Skeletal muscle satellite cell (primary cell): ENCODE measurements at regions not wholly inside any gene's neighbourhood (a gene's known extent, or its start where the extent isn't known, plus 50 kb on each side); places are given as distances from the start of the nearest gene placed in this dataset.

Experiments
- H3K27me3 ChIP-seq: 2 replicates; pipeline ENCODE4 v1.7.0; 2013; ENCODE audit warnings: low read length; ENCODE audit not compliant: control insufficient read depth, insufficient read depth
- H3K36me3 ChIP-seq: 2 replicates; pipeline ENCODE4 v1.7.0; 2013; ENCODE audit warnings: mild to moderate bottlenecking, control low read depth, low read length; ENCODE audit not compliant: insufficient read depth
- H3K4me1 ChIP-seq: 2 replicates; pipeline ENCODE4 v1.7.0; 2013; ENCODE audit warnings: low read length; ENCODE audit not compliant: control insufficient read depth, insufficient read depth
- H3K4me2 ChIP-seq: 2 replicates; pipeline ENCODE4 v1.7.0; 2013; ENCODE audit warnings: mild to moderate bottlenecking, low read length
- H3K4me3 ChIP-seq: 2 replicates; pipeline ENCODE4 v1.7.0; 2013; ENCODE audit warnings: low read length
- H3K9ac ChIP-seq: 2 replicates; pipeline ENCODE4 v1.7.0; 2013; ENCODE audit warnings: mild to moderate bottlenecking, low read depth, low read length, moderate library complexity
- H3K9me3 ChIP-seq: replicated peaks from 2 replicates; pipeline ENCODE4 v1.7.0; 2013; ENCODE audit warnings: mild to moderate bottlenecking, control low read depth, low read length

DNA sequence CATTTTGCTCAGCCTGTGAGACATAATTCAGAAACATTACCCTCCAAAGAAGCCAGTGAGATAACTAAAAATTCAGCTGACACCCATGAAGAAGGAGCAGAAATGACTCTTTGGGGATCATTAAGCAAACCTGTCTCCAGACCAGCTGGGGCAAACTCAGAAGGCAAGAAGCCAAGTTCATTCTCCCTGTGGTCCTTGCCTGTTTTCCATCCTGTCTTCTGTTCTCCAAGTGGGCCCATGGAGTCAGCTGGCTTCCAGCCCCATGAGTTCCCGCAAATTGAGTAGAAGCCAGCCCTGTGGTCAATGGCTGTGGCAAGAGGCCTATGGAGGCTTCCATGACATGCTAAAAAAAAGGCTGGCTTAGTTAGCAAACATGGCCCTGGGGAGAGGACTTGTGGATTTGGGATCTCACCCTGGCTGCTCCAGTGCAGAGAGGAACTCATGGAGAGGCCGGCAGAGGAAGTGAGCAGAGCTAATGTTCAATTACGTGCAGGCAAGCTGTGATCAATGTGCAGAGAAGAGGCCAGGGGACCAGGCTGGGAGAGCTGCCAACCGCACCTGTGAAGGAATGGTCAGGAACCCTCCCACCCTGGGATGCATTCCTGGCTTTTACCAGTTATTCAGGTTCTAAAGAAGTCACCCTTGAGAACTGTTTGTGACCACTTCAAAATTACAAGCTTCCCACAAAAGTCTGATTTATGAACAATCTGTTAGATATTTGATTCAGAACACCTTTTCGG, 229.1 kb downstream of the TSHZ3 start:
- Histone ChIP-seq H3K27me3 (no peaks in the 10 kb centered on the region), H3K4me3 (no peak overlapping the region), H3K4me1 (peaks cover 11% of the 10 kb centered on the region), H3K9ac (no peak overlapping the region), H3K36me3 (no peaks in the 10 kb centered on the region), H3K9me3 (no peaks in the 10 kb centered on the region), H3K4me2 (no peak overlapping the region)

DNA sequence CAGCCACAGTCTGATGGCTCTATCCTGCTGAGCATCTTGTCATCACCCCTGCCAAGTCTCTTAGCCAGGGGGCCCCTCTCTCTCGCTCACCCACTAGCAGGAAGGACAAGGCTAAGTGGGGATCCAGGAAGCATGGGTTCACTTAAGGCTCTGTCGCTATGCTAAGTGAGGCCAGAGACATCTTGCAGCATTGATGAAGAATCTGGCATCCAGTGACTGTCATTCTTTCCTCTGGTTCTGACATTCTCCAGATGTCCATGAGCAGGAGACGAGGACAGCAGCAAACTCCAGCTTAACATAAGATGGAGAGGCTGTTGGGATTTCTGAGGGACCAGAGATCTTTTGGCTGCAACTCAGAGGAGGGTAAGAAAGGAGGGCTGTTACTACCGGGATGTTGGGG, 230.2 kb downstream of the TSHZ3 start:
- Histone ChIP-seq H3K4me1 (peaks cover 11% of the 10 kb centered on the region), H3K36me3 (no peaks in the 10 kb centered on the region), H3K4me3 (no peak overlapping the region), H3K9ac (no peak overlapping the region), H3K27me3 (no peaks in the 10 kb centered on the region), H3K9me3 (no peaks in the 10 kb centered on the region), H3K4me2 (no peak overlapping the region)

DNA sequence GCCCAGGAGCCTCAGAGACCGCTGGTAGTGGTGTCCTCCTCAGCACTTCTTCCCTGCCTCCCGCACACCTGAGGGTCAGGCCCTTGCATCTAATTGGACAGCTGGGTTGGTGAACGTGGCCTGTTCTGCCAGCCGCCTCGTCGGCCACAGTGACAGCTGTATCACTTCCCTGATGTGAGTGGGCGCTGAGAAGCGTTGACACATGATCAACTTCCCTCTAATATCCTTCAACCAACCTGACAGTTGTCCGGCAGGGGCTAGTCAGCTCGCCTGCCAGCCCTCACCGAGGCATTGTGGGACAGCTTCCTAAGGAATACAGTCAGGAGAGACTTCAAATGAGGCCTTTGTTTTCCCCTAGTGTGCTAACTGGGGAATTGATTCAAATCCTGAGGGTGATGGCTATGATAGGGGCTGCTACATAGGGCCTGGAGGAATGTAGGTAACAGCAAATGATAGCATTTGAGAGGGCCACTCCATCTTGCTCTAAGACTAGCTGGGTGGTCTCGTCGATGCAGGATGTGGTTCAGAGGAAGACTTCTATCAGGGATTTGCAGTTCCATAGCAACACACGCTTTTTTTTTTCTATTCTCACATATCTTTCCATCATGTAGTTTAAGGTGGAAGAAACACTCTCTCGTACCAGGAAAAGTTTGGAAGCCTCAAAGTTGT, 230.8 kb downstream of the TSHZ3 start:
- Histone ChIP-seq H3K36me3 (no peaks in the 10 kb centered on the region), H3K27me3 (no peaks in the 10 kb centered on the region), H3K9me3 (no peaks in the 10 kb centered on the region), H3K4me2 (no peak overlapping the region), H3K4me1 (peaks cover 13% of the 10 kb centered on the region), H3K4me3 (no peak overlapping the region), H3K9ac (peak overlapping the region; percentile 1)

DNA sequence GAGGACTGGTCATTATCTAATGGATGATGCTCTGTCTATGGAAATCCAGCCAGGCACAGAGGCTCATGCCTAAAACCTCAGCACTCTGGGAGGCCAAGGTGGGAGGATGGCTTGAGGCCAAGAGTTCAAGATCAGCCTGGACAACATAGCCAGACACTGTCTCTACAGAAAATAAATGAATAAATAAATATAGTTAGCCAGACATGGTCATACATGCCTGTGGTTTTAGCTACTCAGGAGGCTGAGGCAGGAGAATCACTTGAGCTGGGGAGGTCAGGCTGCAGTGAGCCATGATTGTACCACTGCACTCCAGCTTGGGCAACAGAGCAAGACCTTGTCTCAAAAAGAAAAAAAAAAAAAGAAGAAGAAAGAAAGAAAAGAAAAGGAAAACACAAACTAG, 234.7 kb downstream of the TSHZ3 start:
- Histone ChIP-seq H3K4me1 (peaks cover 17% of the 10 kb centered on the region), H3K9me3 (no peaks in the 10 kb centered on the region), H3K27me3 (no peaks in the 10 kb centered on the region), H3K4me2 (no peak overlapping the region), H3K4me3 (no peak overlapping the region), H3K36me3 (no peaks in the 10 kb centered on the region), H3K9ac (no peak overlapping the region)

DNA sequence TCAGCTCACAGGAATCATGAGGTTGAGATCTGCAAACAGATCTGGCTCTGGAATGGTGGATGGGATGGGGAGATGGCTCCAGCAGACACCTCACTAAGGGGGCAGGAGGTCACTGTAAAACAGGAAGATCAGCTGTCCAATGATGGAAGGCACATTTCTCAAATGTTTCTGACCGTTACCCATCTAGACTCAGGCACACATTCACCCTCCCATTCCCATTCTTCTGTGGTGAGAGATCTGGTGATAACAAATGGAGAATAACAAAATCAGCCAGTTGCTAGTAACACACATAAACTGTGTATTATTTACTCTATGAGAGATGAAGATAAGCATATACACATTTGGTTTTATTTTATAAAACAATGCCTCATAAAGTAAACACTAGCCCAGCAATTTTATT, 235.9 kb downstream of the TSHZ3 start:
- H3K9me3 ChIP-seq = no peaks in the 10 kb centered on the region
- no peaks in the 10 kb centered on the region for H3K36me3 ChIP-seq
- H3K27me3 ChIP-seq = no peaks in the 10 kb centered on the region
- H3K4me1 ChIP-seq = peaks cover 12% of the 10 kb centered on the region
- H3K9ac ChIP-seq = no peak overlapping the region
- H3K4me2 ChIP-seq = no peak overlapping the region
- H3K4me3 ChIP-seq = no peak overlapping the region

DNA sequence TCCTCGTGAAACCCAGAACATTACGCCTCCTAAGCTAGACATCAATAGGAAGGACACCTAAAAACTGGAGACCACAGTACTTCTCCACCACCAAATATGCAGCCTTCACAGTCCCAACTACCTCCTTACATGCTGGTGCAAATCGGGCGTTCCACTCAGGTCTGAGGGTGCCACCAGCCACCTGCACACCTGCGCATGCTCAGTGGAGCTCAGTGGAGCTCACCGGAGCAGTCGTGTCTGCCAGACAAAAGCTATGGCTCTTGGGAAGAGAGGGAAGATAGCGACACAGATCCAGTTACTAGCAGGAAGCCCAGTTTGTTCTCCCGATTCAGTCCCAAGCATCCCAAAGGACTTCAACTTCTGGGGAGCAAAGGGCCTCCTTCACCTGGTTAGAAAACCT, 237.1 kb downstream of the TSHZ3 start:
- H3K9me3 ChIP-seq = no peaks in the 10 kb centered on the region

DNA sequence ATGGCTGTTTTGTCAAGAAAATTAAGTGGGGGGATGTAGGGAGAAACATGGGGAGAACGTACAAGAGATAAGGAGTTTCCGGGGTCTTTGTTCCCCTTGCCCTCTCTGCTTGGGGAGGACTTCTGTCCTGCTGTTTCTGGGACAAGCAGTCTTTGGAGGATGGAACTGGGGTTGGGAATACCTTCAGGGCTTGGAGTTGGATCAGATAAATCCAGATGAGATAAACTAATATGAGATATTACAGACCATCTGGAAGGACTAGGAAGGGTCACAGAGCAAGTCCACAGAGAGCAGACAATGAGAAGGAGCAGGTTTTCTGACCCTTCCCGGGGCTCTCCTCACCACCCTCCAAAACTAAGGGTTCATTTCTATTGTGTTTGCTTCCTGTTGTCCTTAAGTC, 237.5 kb downstream of the TSHZ3 start:
- Histone ChIP-seq H3K27me3 (no peaks in the 10 kb centered on the region), H3K4me2 (no peak overlapping the region), H3K9me3 (no peaks in the 10 kb centered on the region), H3K36me3 (no peaks in the 10 kb centered on the region), H3K4me3 (no peak overlapping the region), H3K9ac (no peak overlapping the region), H3K4me1 (peaks cover 9% of the 10 kb centered on the region)

More for the DNA sequence above, 237.1 kb downstream of the TSHZ3 start:
- H3K4me2 ChIP-seq = no peak overlapping the region
- no peak overlapping the region for H3K4me3 ChIP-seq
- H3K36me3 ChIP-seq = no peaks in the 10 kb centered on the region
- H3K4me1 ChIP-seq = peaks cover 9% of the 10 kb centered on the region
- H3K9ac ChIP-seq = no peak overlapping the region
- H3K27me3 ChIP-seq = no peaks in the 10 kb centered on the region

DNA sequence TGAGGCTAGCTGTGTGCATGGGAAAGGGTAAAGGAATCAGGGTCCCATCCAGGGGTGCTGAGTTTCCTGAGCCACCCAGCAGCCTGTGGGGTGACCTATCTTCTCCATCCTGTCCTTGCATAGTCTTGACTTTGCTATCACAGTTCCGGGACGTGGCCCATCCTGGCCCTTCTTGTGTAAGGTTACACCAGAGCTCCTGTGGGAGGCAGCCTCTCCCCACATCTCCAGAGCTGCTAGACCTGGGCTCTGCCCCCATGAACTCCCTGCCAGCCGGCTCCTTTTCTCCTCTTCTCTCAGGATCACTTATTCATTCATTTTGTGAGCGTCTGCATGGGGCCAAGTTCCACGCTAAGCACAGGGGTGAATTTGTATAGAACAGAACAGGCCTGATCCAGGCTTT, 238.9 kb downstream of the TSHZ3 start:
- H3K9ac ChIP-seq = no peak overlapping the region
- no peaks in the 10 kb centered on the region for H3K36me3 ChIP-seq
- H3K9me3 ChIP-seq = no peaks in the 10 kb centered on the region
- no peak overlapping the region for H3K4me2 ChIP-seq
- H3K4me3 ChIP-seq = no peak overlapping the region
- H3K4me1 ChIP-seq = peaks cover 9% of the 10 kb centered on the region
- H3K27me3 ChIP-seq = peaks cover 3% of the 10 kb centered on the region

DNA sequence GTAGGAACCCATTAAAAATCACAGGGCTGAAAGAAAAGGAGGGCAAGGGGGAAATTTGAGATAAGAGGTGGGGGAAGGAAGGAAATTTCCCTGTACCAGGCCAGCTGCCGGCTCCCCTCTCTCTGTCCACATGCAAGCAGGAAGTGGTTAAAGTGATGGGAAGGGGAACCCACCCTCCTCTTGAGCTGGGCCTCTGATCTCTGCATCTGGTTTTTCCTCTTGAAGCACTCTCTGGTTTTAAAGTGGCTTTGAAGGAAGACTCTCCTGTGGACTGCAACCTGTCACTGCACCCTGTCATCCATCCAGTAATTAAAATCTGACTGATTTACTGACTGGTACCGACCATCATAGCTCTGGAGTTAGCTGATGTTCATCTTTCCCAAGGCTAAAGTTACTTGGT, 239.6 kb downstream of the TSHZ3 start:
- no peak overlapping the region for H3K4me2 ChIP-seq
- H3K9me3 ChIP-seq = no peaks in the 10 kb centered on the region
- no peak overlapping the region for H3K9ac ChIP-seq
- peaks cover 9% of the 10 kb centered on the region for H3K4me1 ChIP-seq
- no peaks in the 10 kb centered on the region for H3K36me3 ChIP-seq
- peaks cover 3% of the 10 kb centered on the region for H3K27me3 ChIP-seq
- no peak overlapping the region for H3K4me3 ChIP-seq

DNA sequence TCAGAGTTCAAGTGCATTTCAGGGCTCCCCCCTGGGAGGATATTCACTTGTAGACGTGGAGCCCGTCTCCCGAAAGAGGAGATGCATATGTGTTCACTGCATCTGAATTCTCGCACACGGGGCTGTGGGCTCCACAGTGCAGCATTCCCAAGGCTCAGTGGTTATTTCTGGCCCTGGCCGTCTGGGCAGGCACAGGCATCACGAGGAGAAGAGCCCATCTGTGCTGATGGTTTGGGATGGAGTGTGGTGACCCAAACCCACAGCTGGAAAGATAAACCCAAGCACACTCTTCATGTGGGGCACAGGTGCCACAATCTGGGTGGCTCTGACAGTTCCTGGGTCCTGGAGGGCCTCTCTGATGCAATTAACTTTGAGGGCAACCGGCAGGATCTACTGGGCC, 242.1 kb downstream of the TSHZ3 start:
- Histone ChIP-seq H3K27me3 (peaks cover 9% of the 10 kb centered on the region), H3K4me3 (no peak overlapping the region), H3K9ac (no peak overlapping the region), H3K4me2 (no peak overlapping the region), H3K4me1 (no peaks in the 10 kb centered on the region), H3K36me3 (no peaks in the 10 kb centered on the region), H3K9me3 (no peaks in the 10 kb centered on the region)

DNA sequence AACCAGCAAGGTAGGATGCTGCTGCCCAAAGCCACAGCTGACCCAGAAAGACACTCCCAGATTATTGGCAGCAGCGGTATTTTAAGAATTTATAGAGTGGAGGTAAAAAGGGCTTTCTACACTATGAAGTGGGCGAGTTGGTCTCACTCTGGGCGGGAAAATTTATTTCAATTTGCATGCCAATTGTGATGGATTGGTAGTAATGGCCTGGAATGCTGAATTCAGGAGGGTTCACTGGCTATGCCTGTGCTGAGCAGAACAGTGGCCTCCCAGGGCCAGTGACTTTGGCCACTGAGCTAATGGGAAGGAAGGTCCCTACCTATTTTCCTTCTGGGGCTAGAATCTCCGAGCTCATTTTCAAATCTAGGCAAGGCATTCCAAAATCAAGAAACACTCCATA, 243.5 kb downstream of the TSHZ3 start:
- no peaks in the 10 kb centered on the region for H3K36me3 ChIP-seq
- H3K9ac ChIP-seq = no peak overlapping the region
- peaks cover 10% of the 10 kb centered on the region for H3K27me3 ChIP-seq
- no peak overlapping the region for H3K4me2 ChIP-seq
- H3K9me3 ChIP-seq = no peaks in the 10 kb centered on the region
- H3K4me1 ChIP-seq = no peaks in the 10 kb centered on the region
- no peak overlapping the region for H3K4me3 ChIP-seq

DNA sequence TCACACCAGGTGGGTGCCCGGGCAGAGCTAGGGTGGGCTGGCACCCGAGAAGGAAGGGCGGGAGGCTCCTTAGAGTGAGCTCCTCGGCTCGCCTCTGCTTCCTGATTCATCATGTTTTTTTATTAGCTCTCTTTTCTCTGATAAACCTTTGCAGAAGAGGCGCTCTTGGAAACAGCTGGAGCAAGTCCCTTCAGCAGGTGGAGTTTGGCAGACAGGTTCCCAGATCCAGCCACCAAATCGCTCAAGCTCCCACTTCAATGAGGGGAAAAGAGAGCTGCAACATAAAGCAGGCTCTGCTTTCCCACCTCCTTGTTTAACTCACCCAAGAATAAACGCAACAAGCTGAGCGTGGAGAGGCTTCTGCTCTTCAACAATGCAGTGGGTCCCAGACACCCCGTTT, 244.8 kb downstream of the TSHZ3 start:
- no peak overlapping the region for H3K4me3 ChIP-seq
- no peaks in the 10 kb centered on the region for H3K9me3 ChIP-seq
- no peak overlapping the region for H3K4me2 ChIP-seq
- H3K27me3 ChIP-seq = peaks cover 10% of the 10 kb centered on the region
- H3K36me3 ChIP-seq = no peaks in the 10 kb centered on the region
- no peak overlapping the region for H3K9ac ChIP-seq
- H3K4me1 ChIP-seq = no peaks in the 10 kb centered on the region
